A673 (cell line): ENCODE measurements at regions not wholly inside any gene's neighbourhood (a gene's known extent, or its start where the extent isn't known, plus 50 kb on each side); places are given as distances from the start of the nearest gene placed in this dataset.

Experiments
- BruUV-seq: library from RNA; stranded (reverse); fragments of 400-500 nt; replicated peaks from 2 replicates; lab custom pipeline; 2021; lab: Mats Ljungman, UMichigan
- CTCF ChIA-PET: fragments of 300-600 bp; sonication (Branson Sonifier 250); formaldehyde crosslinking; loops from one replicate; lab custom pipeline; 2022; ENCODE audit warnings: antibody characterized with exemption; lab: Charles Lee
- POLR2A ChIA-PET: fragments of 300-600 bp; sonication (Branson Sonifier 250); formaldehyde crosslinking; loops from one replicate; lab custom pipeline; 2022; ENCODE audit warnings: antibody characterized with exemption; ENCODE audit not compliant: low non-redundant PET; lab: Charles Lee
- DNase-seq: peaks from one replicate; pipeline ENCODE4 v3.0.0-alpha.2; 2015; ENCODE audit warnings: low spot score
- H3K27ac ChIP-seq: fragments of 200-600 bp; sonication (generic); 2 replicates; pipeline ENCODE4 v1.5.1; 2016; ENCODE audit warnings: mixed run types, low read depth, mild to moderate bottlenecking, mixed read lengths, antibody characterized with exemption, low read length; ENCODE audit not compliant: poor library complexity, severe bottlenecking
- H3K27me3 ChIP-seq: fragments of 200-600 bp; sonication (generic); replicated peaks from 2 replicates; pipeline ENCODE4 v1.6.1; 2017; ENCODE audit warnings: mixed run types, low read depth, mild to moderate bottlenecking, mixed read lengths, antibody characterized with exemption, low read length; ENCODE audit not compliant: insufficient read depth, poor library complexity
- H3K36me3 ChIP-seq: fragments of 200-600 bp; sonication (generic); 2 replicates; pipeline ENCODE4 v1.6.1; 2016; ENCODE audit warnings: mixed run types, mild to moderate bottlenecking, mixed read lengths, antibody characterized with exemption, low read length; ENCODE audit not compliant: insufficient read depth, poor library complexity, severe bottlenecking
- H3K4me1 ChIP-seq: fragments of 200-600 bp; sonication (generic); 2 replicates; pipeline ENCODE4 v1.6.1; 2017; ENCODE audit warnings: mixed run types, mild to moderate bottlenecking, mixed read lengths, antibody characterized with exemption, low read length; ENCODE audit not compliant: insufficient read depth, poor library complexity, severe bottlenecking
- H3K4me3 ChIP-seq: fragments of 200-600 bp; sonication (generic); 2 replicates; pipeline ENCODE4 v1.5.1; 2016; ENCODE audit warnings: low read depth, mixed run types, mild to moderate bottlenecking, mixed read lengths, low read length; ENCODE audit not compliant: poor library complexity, severe bottlenecking
- H3K9me3 ChIP-seq: fragments of 200-600 bp; sonication (generic); 2 replicates; pipeline ENCODE4 v1.6.1; 2016; ENCODE audit warnings: mixed run types, low read depth, mild to moderate bottlenecking, mixed read lengths, antibody characterized with exemption, low read length; ENCODE audit not compliant: poor library complexity, severe bottlenecking
- CTCF ChIP-seq: fragments of 300-800, 200-600 bp; sonication (generic); conservative IDR thresholded peaks from 2 replicates; pipeline ENCODE4 v1.5.1; 2017; ENCODE audit warnings: low read depth, mild to moderate bottlenecking, antibody characterized with exemption, low read length, moderate library complexity, mixed read lengths
- EZH2 ChIP-seq: fragments of 200-600 bp; sonication (generic); IDR thresholded peaks from 2 replicates; pipeline ENCODE4 v1.6.1; 2017; ENCODE audit warnings: borderline replicate concordance, low read depth, mild to moderate bottlenecking, mixed read lengths, antibody characterized with exemption, low read length; ENCODE audit not compliant: poor library complexity, severe bottlenecking
- intact Hi-C: fragments of 100-400 bp; cut with micrococcal nuclease; formaldehyde crosslinking; loops from one replicate; pipeline ENCODE4 v1.10.0; 2022; ENCODE audit not compliant: unreplicated experiment

GRCh38 chr18:65423776-65424175, 327.0 kb upstream of the CDH7 start:
- DNase-seq: no peak
- BruUV-seq: no TSS peak
- Histone ChIP-seq H3K27ac (no peak overlapping the region), H3K9me3 (no peaks in the 10 kb centered on the region), H3K27me3 (no peaks in the 10 kb centered on the region), H3K4me1 (no peaks in the 10 kb centered on the region), H3K36me3 (no peaks in the 10 kb centered on the region), H3K4me3 (no peak overlapping the region)
- ChIA-PET POLR2A (no interaction called here), CTCF (no interaction called here)
- intact Hi-C loops: no loop called here
- TF ChIP-seq CTCF (no peak), EZH2 (no peak)

- Histone ChIP-seq H3K4me3 (no peak overlapping the region), H3K9me3 (no peaks in the 10 kb centered on the region), H3K36me3 (no peaks in the 10 kb centered on the region), H3K4me1 (no peaks in the 10 kb centered on the region), H3K27ac (no peak overlapping the region), H3K27me3 (no peaks in the 10 kb centered on the region)
- DNase-seq: no peak
- intact Hi-C loops: no loop called here
- no TSS peak for BruUV-seq
- TF ChIP-seq EZH2 (no peak), CTCF (no peak)
- POLR2A ChIA-PET: no interaction called here
- CTCF ChIA-PET: no interaction called here
Measured at GRCh38 chr18:65422544-65423136, 328.2 kb upstream of the CDH7 start.

GRCh38 chr18:65415098-65415497, 335.7 kb upstream of the CDH7 start:
- POLR2A ChIA-PET: no interaction called here
- Histone ChIP-seq H3K4me3 (no peak overlapping the region), H3K27me3 (no peaks in the 10 kb centered on the region), H3K36me3 (no peaks in the 10 kb centered on the region), H3K9me3 (peaks cover 4% of the 10 kb centered on the region), H3K27ac (no peak overlapping the region), H3K4me1 (no peaks in the 10 kb centered on the region)
- no peak for DNase-seq
- TF ChIP-seq EZH2 (no peak), CTCF (no peak)
- intact Hi-C loops: no loop called here
- CTCF ChIA-PET: no interaction called here
- no TSS peak for BruUV-seq
